ENCODE measurements at regions not wholly inside any gene's neighbourhood (a gene's known extent, or its start where the extent isn't known, plus 50 kb on each side); places are given as distances from the start of the nearest gene placed in this dataset.
"Not testable (repeated sequence)": the region's sequence is repeated elsewhere in the genome, so short reads cannot be mapped to it uniquely, and the experiment has no call there.

DNA sequence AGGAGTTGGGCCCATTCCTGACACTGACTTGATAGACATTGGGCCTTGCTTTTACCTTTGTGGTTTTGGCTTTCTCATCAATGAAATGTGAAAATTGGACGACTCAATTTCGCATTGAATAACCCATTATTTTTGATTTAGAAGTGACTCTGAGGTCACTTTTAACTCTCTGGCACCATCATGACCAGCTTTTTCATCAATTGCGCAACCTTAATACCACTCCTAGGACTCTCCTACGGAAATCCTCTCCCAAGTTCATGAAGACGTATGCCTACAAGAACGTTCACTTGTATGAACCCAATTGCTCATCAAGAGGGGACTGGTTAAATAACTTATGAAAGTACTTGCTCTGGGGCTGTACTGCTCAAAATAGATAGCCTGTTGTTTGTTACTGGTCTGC lies 86.7 kb upstream of the CHD6 start:
- no peak for TF ChIP-seq POLR2AphosphoS5 (IDR thresholded peaks at IDR 0.05; ENCODE audit: low read depth, low read length)
- TF ChIP-seq SPI1 (IDR thresholded peaks at IDR 0.05; ENCODE audit: low read depth, low read length), result no peak
- no peak for TF ChIP-seq POLR2A (IDR thresholded peaks at IDR 0.05; ENCODE audit: low read depth, low read length)
- TF ChIP-seq PAX5 (IDR thresholded peaks at IDR 0.05; ENCODE audit: insufficient read depth, low read length, severe bottlenecking), result no peak
- no peak for TF ChIP-seq POU2F2 (IDR thresholded peaks at IDR 0.05; ENCODE audit: low read depth, low read length)
- no peak for TF ChIP-seq TAF1 (IDR thresholded peaks at IDR 0.05; ENCODE audit: low read depth, low read length)
- FAIRE-seq (no peak), DNase-seq (ENCODE audit: insufficient read length, low spot score) (no peak)

DNA sequence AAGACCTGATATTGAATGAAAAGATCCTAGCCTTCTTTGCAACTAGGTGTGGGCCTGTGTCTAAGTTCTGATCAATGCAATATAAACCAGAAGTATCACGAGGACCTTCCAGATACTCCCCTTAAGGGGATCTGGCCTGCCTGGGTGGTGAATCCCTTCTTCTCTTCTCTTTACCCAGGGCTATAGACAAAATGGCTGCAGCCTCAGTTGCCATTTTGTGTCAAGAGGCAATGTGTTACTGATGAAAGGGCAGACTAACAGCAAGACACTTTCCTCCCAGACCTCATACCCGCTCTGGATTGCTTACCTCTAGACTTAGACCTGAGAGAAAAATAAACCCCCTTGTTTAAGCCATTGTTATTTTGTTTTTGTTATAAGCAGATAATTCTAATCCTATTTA lies 84.5 kb upstream of the CHD6 start:
- DNase-seq (ENCODE audit: insufficient read length, low spot score) (no peak), FAIRE-seq (no peak)
- TF ChIP-seq PAX5 (IDR thresholded peaks at IDR 0.05; ENCODE audit: insufficient read depth, low read length, severe bottlenecking) (no peak), SPI1 (IDR thresholded peaks at IDR 0.05; ENCODE audit: low read depth, low read length) (no peak), POLR2AphosphoS5 (IDR thresholded peaks at IDR 0.05; ENCODE audit: low read depth, low read length) (no peak)

- FAIRE-seq (no peak), DNase-seq (ENCODE audit: insufficient read length, low spot score) (no peak)
- TF ChIP-seq SPI1 (IDR thresholded peaks at IDR 0.05; ENCODE audit: low read depth, low read length) (no peak), POU2F2 (IDR thresholded peaks at IDR 0.05; ENCODE audit: low read depth, low read length) (no peak)
Measured at GRCh38 chr20:41701588-41702348, 83.6 kb upstream of the CHD6 start.

GRCh38 chr20:41699673-41700072 lies 81.5 kb upstream of the CHD6 start:
- DNase-seq (ENCODE audit: insufficient read length, low spot score); FAIRE-seq: not testable (repeated sequence)

DNA sequence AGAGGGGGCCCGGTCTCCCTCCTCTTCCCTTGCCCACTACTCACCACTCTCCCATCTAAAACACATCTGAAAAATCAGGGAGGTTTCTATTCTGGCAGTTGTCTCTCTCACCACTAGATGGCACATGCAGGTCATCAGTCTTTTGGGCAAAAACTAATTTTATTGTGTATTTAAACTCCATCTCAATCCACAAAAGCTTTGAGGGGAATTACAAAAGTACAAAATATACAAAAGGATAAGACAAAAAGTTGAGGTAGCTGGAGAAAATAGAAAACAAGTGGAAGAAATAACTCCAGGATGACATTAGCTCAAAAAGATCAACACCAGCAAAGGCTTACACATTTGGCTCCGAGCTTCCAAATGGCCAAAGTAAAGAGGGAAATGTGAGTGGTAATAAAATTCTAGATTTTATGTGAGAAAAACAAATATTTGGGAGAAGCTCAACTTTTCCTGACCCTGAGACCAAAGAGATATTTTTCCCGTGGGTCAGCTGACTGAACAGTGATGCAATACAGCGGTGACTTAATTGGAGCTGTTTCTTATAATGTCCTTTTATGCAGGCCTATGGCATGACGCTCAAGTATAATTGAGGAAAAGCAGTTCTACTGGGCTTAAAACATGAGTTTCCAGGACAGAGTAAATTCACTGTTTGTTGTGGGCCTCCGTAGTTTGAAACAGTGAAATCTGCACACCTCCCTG lies 79.8 kb upstream of the CHD6 start:
- DNase-seq (ENCODE audit: insufficient read length, low spot score) (no peak), FAIRE-seq (no peak)
- TF ChIP-seq PAX5 (IDR thresholded peaks at IDR 0.05; ENCODE audit: insufficient read depth, low read length, severe bottlenecking) (no peak), POU2F2 (IDR thresholded peaks at IDR 0.05; ENCODE audit: low read depth, low read length) (no peak), SPI1 (IDR thresholded peaks at IDR 0.05; ENCODE audit: low read depth, low read length) (no peak), TAF1 (IDR thresholded peaks at IDR 0.05; ENCODE audit: low read depth, low read length) (no peak), POLR2AphosphoS5 (IDR thresholded peaks at IDR 0.05; ENCODE audit: low read depth, low read length) (no peak), POLR2A (IDR thresholded peaks at IDR 0.05; ENCODE audit: low read depth, low read length) (no peak)

DNA sequence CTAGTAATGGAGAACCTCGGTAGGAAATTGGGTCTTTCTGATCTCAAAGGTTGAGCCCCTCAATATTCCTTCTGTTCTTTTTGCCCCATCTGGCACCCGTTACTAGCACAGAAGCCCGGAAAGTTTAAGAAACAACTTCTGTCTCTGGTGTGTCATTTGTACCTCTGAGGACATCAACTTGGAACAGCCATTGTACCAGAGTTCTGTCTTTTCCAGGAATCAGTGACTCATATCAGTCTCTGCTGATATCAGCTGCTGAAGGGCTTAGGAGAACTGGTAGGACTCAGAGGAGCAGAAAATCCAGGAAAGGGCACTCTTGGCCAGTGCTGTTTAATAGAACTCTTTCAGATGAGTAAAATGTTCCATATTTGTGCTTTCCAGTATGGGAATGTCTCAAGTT lies 78.3 kb upstream of the CHD6 start:
- no peak for DNase-seq (ENCODE audit: insufficient read length, low spot score)
- TF ChIP-seq POLR2A (IDR thresholded peaks at IDR 0.05; ENCODE audit: low read depth, low read length) (no peak), TAF1 (IDR thresholded peaks at IDR 0.05; ENCODE audit: low read depth, low read length) (no peak), PAX5 (IDR thresholded peaks at IDR 0.05; ENCODE audit: insufficient read depth, low read length, severe bottlenecking) (no peak), SPI1 (IDR thresholded peaks at IDR 0.05; ENCODE audit: low read depth, low read length) (no peak), POLR2AphosphoS5 (IDR thresholded peaks at IDR 0.05; ENCODE audit: low read depth, low read length) (no peak), POU2F2 (IDR thresholded peaks at IDR 0.05; ENCODE audit: low read depth, low read length) (no peak)
- FAIRE-seq, result no peak

GRCh38 chr20:41694796-41695195 lies 76.6 kb upstream of the CHD6 start:
- no peak for TF ChIP-seq SPI1 (IDR thresholded peaks at IDR 0.05; ENCODE audit: low read depth, low read length)
- no peak for TF ChIP-seq POLR2A (IDR thresholded peaks at IDR 0.05; ENCODE audit: low read depth, low read length)
- no peak for TF ChIP-seq POU2F2 (IDR thresholded peaks at IDR 0.05; ENCODE audit: low read depth, low read length)
- no peak for TF ChIP-seq POLR2AphosphoS5 (IDR thresholded peaks at IDR 0.05; ENCODE audit: low read depth, low read length)
- no peak for TF ChIP-seq TAF1 (IDR thresholded peaks at IDR 0.05; ENCODE audit: low read depth, low read length)
- TF ChIP-seq PAX5 (IDR thresholded peaks at IDR 0.05; ENCODE audit: insufficient read depth, low read length, severe bottlenecking), result no peak
- FAIRE-seq (no peak), DNase-seq (ENCODE audit: insufficient read length, low spot score) (no peak)

DNA sequence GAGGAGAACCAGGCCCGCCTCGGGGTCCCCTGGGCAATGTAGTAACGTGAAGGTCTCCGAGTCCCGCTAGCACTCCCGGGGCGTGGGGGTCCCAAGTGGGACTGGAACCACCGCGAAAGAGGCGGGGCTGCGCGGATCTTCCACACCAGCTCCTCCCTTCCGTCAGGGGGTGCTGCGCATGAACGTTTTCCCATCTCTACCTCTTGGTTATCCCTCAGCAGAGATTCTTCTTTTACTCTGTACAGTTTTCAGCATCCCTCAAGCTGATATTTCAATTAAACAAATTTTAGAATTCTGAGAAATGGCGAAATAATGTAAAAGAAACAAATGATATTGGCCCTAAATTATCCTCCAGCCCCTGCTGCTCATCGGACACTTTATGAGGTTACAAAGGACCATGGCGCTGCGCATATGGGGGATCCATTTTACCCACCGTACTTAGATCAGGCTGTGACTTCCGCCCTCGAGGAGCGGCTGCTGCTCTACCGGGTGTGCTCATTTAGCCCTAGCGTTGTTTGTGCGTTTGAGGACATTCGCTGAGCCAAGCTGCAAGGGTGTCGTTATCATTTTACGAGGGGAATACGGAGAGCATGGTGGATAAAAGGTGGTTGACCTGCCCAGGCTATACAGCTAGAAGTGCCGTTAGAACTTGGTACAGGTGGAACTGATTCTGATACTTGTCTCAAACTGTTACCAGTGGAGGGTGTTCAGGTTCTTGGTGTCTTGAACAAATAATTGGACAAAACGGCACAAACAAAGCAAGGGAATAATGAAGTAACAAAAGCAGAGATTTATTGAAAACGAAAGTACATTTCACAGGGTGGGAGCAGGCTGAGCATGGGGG lies 75.2 kb upstream of the CHD6 start:
- FAIRE-seq, result peak; percentile 95

DNA sequence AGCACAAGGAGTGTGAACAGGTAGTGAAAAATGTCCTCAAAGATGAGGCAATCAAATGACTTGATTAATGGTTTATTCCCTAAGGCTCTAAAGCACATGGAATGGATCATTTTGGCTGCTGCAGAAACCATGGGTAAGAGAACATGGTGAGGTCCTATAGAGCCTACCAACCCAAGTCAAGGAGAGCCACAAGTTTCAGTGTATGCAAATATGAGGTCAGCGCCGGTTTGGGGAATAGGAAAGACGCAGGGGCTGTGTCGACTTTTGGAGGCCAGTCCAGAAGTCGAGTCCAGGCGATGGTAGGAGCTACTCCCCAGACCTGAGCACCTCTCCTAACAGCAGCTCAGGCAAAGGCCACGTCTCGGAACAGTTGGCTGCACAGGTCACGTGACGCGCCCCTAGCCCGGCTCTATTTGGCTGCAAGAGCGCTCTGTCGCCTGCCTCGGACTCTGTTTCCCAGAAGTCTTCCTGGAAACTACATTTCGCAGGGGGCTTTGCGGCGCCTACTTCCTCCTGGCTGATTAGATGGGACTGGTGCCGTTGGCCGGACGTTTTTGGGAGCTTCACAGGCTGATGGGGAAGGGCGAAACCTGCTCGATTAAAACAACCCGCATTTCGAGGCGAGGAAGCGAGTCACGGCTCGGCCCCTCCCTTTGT lies 74.4 kb upstream of the CHD6 start:
- TF ChIP-seq POU2F2 (IDR thresholded peaks at IDR 0.05; ENCODE audit: low read depth, low read length) (peak; percentile 95), PAX5 (IDR thresholded peaks at IDR 0.05; ENCODE audit: insufficient read depth, low read length, severe bottlenecking) (no peak), POLR2AphosphoS5 (IDR thresholded peaks at IDR 0.05; ENCODE audit: low read depth, low read length) (no peak), POLR2A (IDR thresholded peaks at IDR 0.05; ENCODE audit: low read depth, low read length) (no peak; the same call in 1 of the 2 replicates), TAF1 (IDR thresholded peaks at IDR 0.05; ENCODE audit: low read depth, low read length) (no peak), SPI1 (IDR thresholded peaks at IDR 0.05; ENCODE audit: low read depth, low read length) (no peak)
- FAIRE-seq, result peak; percentile 78
- no peak for DNase-seq (ENCODE audit: insufficient read length, low spot score)

More for the DNA sequence above, 75.2 kb upstream of the CHD6 start:
- peak; percentile 43 for DNase-seq (ENCODE audit: insufficient read length, low spot score)
- TF ChIP-seq POU2F2 (IDR thresholded peaks at IDR 0.05; ENCODE audit: low read depth, low read length), result peak; percentile 92
- peak; percentile 43; the same call in 1 of the 2 replicates for TF ChIP-seq SPI1 (IDR thresholded peaks at IDR 0.05; ENCODE audit: low read depth, low read length)
- no peak for TF ChIP-seq PAX5 (IDR thresholded peaks at IDR 0.05; ENCODE audit: insufficient read depth, low read length, severe bottlenecking)
- peak; percentile 77 for TF ChIP-seq POLR2AphosphoS5 (IDR thresholded peaks at IDR 0.05; ENCODE audit: low read depth, low read length)
- peak; percentile 74 for TF ChIP-seq TAF1 (IDR thresholded peaks at IDR 0.05; ENCODE audit: low read depth, low read length)
- peak; percentile 75 for TF ChIP-seq POLR2A (IDR thresholded peaks at IDR 0.05; ENCODE audit: low read depth, low read length)

All from GM12891 (cell line).